ENCODE measurements at regions not wholly inside any gene's neighbourhood (a gene's known extent, or its start where the extent isn't known, plus 50 kb on each side); places are given as distances from the start of the nearest gene placed in this dataset.
A peak's percentile ranks its signal among the peaks of the same experiment; 100 is the strongest.

- no peak for DNase-seq
Observed at GRCh38 chr9:91073049-91073810, 271.6 kb downstream of the SYK start.

- no peak for DNase-seq
Observed at GRCh38 chr9:91073811-91074771, 272.5 kb downstream of the SYK start.

GRCh38 chr9:91074866-91075265 lies 273.2 kb downstream of the SYK start:
- DNase-seq: no peak

- DNase-seq: no peak
Observed at GRCh38 chr9:91075279-91075678, 273.7 kb downstream of the SYK start.

GRCh38 chr9:91077624-91078368 lies 276.2 kb downstream of the SYK start:
- DNase-seq: no peak

- no peak for DNase-seq
Observed at GRCh38 chr9:91078369-91078695, 276.7 kb downstream of the SYK start.

- no peak for DNase-seq
Observed at GRCh38 chr9:91082731-91083130, 279.0 kb downstream of the AUH start.

GRCh38 chr9:91084896-91085516 lies 276.7 kb downstream of the AUH start:
- DNase-seq: no peak

GRCh38 chr9:91085517-91086291 lies 276.0 kb downstream of the AUH start:
- no peak for DNase-seq

- no peak for DNase-seq
Observed at GRCh38 chr9:91086657-91087461, 274.9 kb downstream of the AUH start.

GRCh38 chr9:91087462-91087759 lies 274.3 kb downstream of the AUH start:
- DNase-seq: no peak

- peak; percentile 0 to 12 for DNase-seq
Observed at GRCh38 chr9:91089405-91090129, 272.2 kb downstream of the AUH start.

GRCh38 chr9:91090130-91090410 lies 271.6 kb downstream of the AUH start:
- no peak for DNase-seq

- no peak for DNase-seq
Observed at GRCh38 chr9:91092214-91092613, 269.5 kb downstream of the AUH start.

- DNase-seq: no peak
Observed at GRCh38 chr9:91094324-91095088, 267.2 kb downstream of the AUH start.

GRCh38 chr9:91098203-91098850 lies 263.4 kb downstream of the AUH start:
- no peak for DNase-seq

GRCh38 chr9:91099436-91099835 lies 262.3 kb downstream of the AUH start:
- DNase-seq: no peak

GRCh38 chr9:91100878-91101450 lies 260.8 kb downstream of the AUH start:
- DNase-seq: no peak

GRCh38 chr9:91101611-91102168 lies 260.0 kb downstream of the AUH start:
- peak; percentile 29 to 61 for DNase-seq

All from NCI-H526 (cell line).